Body of pancreas (tissue), 4 donors: ENCODE measurements at regions not wholly inside any gene's neighbourhood (a gene's known extent, or its start where the extent isn't known, plus 50 kb on each side); places are given as distances from the start of the nearest gene placed in this dataset.

Source experiments
- ATAC-seq: fragments of 150-250 bp; one replicate; pipeline ENCODE4 v1.9.1; 2016
- DNase-seq, 4 donors: peaks; one replicate each; pipeline ENCODE4 v3.0.0-alpha.2; 2019
- H3K27ac ChIP-seq, 4 donors: fragments of 200-600 bp; sonication (generic); 1 replicate in 3 of 4; 2 replicates in 1 of 4; pipeline versions ENCODE4 v1.5.1 to v1.6.1; 2016 to 2019; ENCODE audit warnings: mild to moderate bottlenecking in 1 of 4, mixed read lengths in 1 of 4, moderate library complexity in 1 of 4
- H3K27me3 ChIP-seq, 2 donors: fragments of 200-600 bp; sonication (generic); one replicate each; pipeline ENCODE4 v1.6.0; 2016; ENCODE audit warnings: mild to moderate bottlenecking in 1 of 2
- H3K36me3 ChIP-seq, 2 donors: fragments of 200-600 bp; sonication (generic); replicated peaks in 1 of 2; 2 replicates each; pipeline ENCODE4 v1.5.1; 2016; ENCODE audit warnings: low read depth in 2 of 2; ENCODE audit not compliant: insufficient read depth in 1 of 2
- H3K4me1 ChIP-seq: fragments of 200-600 bp; sonication (generic); one replicate; pipeline ENCODE4 v1.6.0; 2016
- H3K4me3 ChIP-seq, 2 donors: fragments of 200-600 bp; sonication (generic); 1 replicate in 1 of 2; 2 replicates in 1 of 2; pipeline ENCODE4 v1.5.1; 2016 to 2019
- H3K9me3 ChIP-seq, 3 donors: fragments of 200-600 bp; sonication (generic); 1 replicate in 2 of 3; 2 replicates in 1 of 3; pipeline ENCODE4 v1.5.1; 2016
- CTCF ChIP-seq, 7 experiments: fragments of 450-650 bp in 4 of 7; fragments of 200-600 bp in 3 of 7; sonication (generic) in 3 of 7; IDR thresholded peaks; one replicate each; pipeline ENCODE4 v1.5.1; 2016 to 2019; ENCODE audit warnings: antibody characterized with exemption in 7 of 7
- POLR2A ChIP-seq, 3 donors: fragments of 450-650 bp; IDR thresholded peaks; one replicate each; pipeline ENCODE4 v1.6.1; 2016; ENCODE audit warnings: antibody characterized with exemption in 3 of 3, mild to moderate bottlenecking in 2 of 3
- WGBS, 2 donors: methylation state at CpG; one replicate each; pipeline ENCODE4 v1.1.5; 2017; 5-methylcytosine and 5-hydroxymethylcytosine counted together
- intact Hi-C: fragments of 100-400 bp; cut with DNase I; formaldehyde crosslinking; loops from one replicate; pipeline ENCODE4 v1.15.1; 2023

DNA sequence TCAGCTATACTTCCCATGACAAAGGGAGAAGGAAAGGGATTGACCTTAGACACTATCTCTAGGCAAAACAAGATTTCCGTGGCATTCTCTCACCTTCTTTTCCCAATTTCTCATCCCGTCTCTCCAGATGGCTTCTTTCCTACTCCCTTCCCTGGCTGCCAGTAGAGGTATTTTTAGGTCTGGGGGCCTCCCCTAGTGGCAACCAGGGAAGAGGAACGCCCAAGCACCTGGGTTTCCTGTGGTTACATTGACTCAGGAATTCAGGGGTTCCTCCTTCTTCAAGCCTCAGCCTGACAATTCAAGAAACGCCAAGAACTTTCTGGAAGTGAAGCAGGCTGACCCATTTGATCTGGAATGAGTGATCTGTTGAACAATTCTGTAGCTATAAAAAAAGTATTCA, 111.5 kb upstream of the OSMR start:
- TF ChIP-seq CTCF (IDR thresholded peaks at IDR 0.05) (no peak), POLR2A (IDR thresholded peaks at IDR 0.05) (no peak)
- H3K27ac ChIP-seq: no peak overlapping the region
- 40 to 42% methylated on average over 4 of the region's 4 CpGs for WGBS, 2 donors
- H3K36me3 ChIP-seq: no peaks in the 10 kb centered on the region
- H3K9me3 ChIP-seq: no peaks in the 10 kb centered on the region
- no peak overlapping the region for H3K4me3 ChIP-seq
- intact Hi-C loops: no loop called here
- H3K4me1 ChIP-seq: no peaks in the 10 kb centered on the region
- ATAC-seq: no peak
- no peaks in the 10 kb centered on the region for H3K27me3 ChIP-seq
- no peak for DNase-seq

GRCh38 chr5:38736089-38736488, 109.7 kb upstream of the OSMR start:
- TF ChIP-seq POLR2A (IDR thresholded peaks at IDR 0.05): no peak
- no peak for TF ChIP-seq CTCF (IDR thresholded peaks at IDR 0.05)
- no peak for ATAC-seq
- no peaks in the 10 kb centered on the region for H3K27me3 ChIP-seq
- no peak overlapping the region for H3K27ac ChIP-seq
- no peaks in the 10 kb centered on the region for H3K36me3 ChIP-seq
- no peak for DNase-seq
- intact Hi-C loops: no loop called here
- no peaks in the 10 kb centered on the region for H3K9me3 ChIP-seq
- no peak overlapping the region for H3K4me3 ChIP-seq
- 25 to 40% methylated on average over 2 of the region's 2 CpGs for WGBS, 2 donors
- H3K4me1 ChIP-seq: no peaks in the 10 kb centered on the region

DNA sequence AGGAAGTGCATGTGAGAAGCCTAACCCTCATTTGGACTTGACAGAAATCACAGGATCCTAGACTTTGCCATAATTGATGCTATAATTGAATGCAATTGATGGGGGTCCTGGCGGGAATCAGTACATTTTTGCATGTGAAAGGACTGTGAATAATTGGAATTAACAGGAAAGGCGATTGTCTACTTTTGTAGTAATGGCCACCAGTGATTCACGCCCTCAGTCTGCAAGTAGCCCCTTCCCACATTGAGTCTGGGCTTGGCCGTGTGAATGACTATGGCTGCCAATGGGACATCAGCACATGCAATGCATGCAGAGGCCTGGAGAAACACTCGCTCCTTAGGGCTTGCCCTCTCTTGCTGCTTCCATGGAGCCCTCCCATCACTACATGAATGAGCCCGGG, 107.8 kb upstream of the OSMR start:
- ATAC-seq (no peak), DNase-seq (no peak)
- Histone ChIP-seq H3K27ac (no peak overlapping the region), H3K4me1 (no peaks in the 10 kb centered on the region), H3K27me3 (no peaks in the 10 kb centered on the region), H3K36me3 (no peaks in the 10 kb centered on the region), H3K9me3 (no peaks in the 10 kb centered on the region), H3K4me3 (no peak overlapping the region)
- intact Hi-C loops: no loop called here
- no peak for TF ChIP-seq POLR2A (IDR thresholded peaks at IDR 0.05)
- TF ChIP-seq CTCF (IDR thresholded peaks at IDR 0.05): no peak
- whole genome bisulfite sequencing, 2 donors: 83 to 95% methylated on average over 6 of the region's 6 CpGs

DNA sequence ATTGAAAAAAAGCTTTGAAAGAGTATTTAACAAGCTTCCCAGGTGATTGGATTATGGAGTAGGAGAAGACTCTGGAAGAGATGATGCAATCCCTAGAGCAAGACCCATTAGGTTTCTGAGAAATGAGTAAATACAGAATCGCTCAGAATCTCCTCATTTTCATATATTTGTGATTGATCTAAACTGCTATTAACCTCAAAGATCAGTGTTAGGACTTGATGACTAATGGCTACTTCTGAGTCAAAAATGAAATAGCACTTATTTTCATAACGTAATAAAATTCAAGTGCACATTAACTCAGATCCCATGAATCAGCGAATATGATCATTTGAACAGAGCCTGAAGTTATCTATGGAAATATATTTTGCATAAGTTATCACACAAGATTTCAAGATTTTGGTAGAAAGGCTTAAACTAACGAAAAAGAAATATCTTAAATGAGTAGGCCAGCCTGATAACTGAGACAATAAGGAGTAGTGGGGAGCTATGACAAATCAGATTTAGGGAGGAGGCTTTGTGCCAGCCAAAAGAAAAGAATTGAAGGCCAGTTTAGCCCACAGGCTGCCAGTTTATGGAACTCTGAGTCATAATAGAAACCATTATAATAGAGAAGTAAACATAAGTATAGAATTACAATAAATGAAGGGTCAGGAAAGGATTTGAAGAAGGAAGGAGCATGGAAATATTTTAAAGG, 106.7 kb upstream of the OSMR start:
- no peak for ATAC-seq
- intact Hi-C loops: no loop called here
- TF ChIP-seq POLR2A (IDR thresholded peaks at IDR 0.05): no peak
- no peak for TF ChIP-seq CTCF (IDR thresholded peaks at IDR 0.05)
- Histone ChIP-seq H3K27ac (no peak overlapping the region), H3K4me3 (no peak overlapping the region), H3K36me3 (no peaks in the 10 kb centered on the region), H3K4me1 (no peaks in the 10 kb centered on the region), H3K27me3 (no peaks in the 10 kb centered on the region), H3K9me3 (no peaks in the 10 kb centered on the region)
- 77 to 82% methylated on average over 4 of the region's 4 CpGs for WGBS, 2 donors
- no peak for DNase-seq

DNA sequence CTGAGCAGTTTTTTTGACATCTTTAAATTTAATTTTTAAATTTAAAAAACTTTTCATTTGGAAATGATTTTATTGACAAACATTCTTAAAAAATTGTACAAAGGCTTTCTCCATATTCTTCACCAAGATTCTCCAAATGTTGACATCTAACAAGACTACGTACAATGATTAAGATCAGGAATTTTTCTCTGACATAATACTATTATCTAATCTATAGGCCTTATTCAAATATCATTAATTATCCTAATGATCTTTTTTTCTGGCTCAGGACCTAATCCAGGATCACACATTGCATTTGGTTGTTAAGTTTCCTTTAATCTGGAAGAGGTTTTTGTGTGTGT, 106.1 kb upstream of the OSMR start:
- H3K9me3 ChIP-seq: no peaks in the 10 kb centered on the region
- DNase-seq (no peak), ATAC-seq (no peak)
- H3K36me3 ChIP-seq: no peaks in the 10 kb centered on the region
- H3K27ac ChIP-seq: no peak overlapping the region
- H3K4me3 ChIP-seq: no peak overlapping the region
- WGBS, 2 donors: 53 to 63% methylated on average over 1 of the region's 1 CpG
- no peaks in the 10 kb centered on the region for H3K27me3 ChIP-seq
- TF ChIP-seq POLR2A (IDR thresholded peaks at IDR 0.05) (no peak), CTCF (IDR thresholded peaks at IDR 0.05) (no peak)
- intact Hi-C loops: no loop called here
- no peaks in the 10 kb centered on the region for H3K4me1 ChIP-seq
